MCF 10A (cell line): ENCODE measurements at regions not wholly inside any gene's neighbourhood (a gene's known extent, or its start where the extent isn't known, plus 50 kb on each side); places are given as distances from the start of the nearest gene placed in this dataset.
A peak's percentile ranks its signal among the peaks of the same experiment; 100 is the strongest.

Source experiments
- BruUV-seq: library from RNA; stranded (reverse); fragments of 400-500 nt; replicated peaks from 2 replicates; lab custom pipeline; 2021; lab: Mats Ljungman, UMichigan
- CTCF ChIA-PET: fragments of 300-600 bp; sonication (Branson Sonifier 250); formaldehyde crosslinking; extraction: SDS; loops from one replicate; lab custom pipeline; 2021; ENCODE audit warnings: antibody characterized with exemption, inconsistent platforms; lab: Yijun Ruan, JAX
- POLR2A ChIA-PET: fragments of 300-600, 350-650 bp; sonication (Branson Sonifier 250); formaldehyde crosslinking; extraction: SDS; loops from one replicate; lab custom pipeline; 2020; ENCODE audit warnings: antibody characterized with exemption, inconsistent platforms; lab: Yijun Ruan, JAX
- DNase-seq: peaks from one replicate; pipeline ENCODE4 v3.0.0-alpha.2; 2018; ENCODE audit not compliant: unreplicated experiment
- H3K27ac Mint-ChIP-seq: one replicate; pipeline ENCODE4 v1.8.0; 2022; ENCODE audit warnings: mild to moderate bottlenecking, low read depth, mixed read lengths; ENCODE audit not compliant: unreplicated experiment
- H3K27me3 Mint-ChIP-seq: one replicate; pipeline ENCODE4 v1.8.0; 2022; ENCODE audit warnings: mixed read lengths; ENCODE audit not compliant: insufficient read depth, unreplicated experiment
- H3K36me3 Mint-ChIP-seq: one replicate; pipeline ENCODE4 v1.8.0; 2022; ENCODE audit warnings: mild to moderate bottlenecking, moderate library complexity, mixed read lengths; ENCODE audit not compliant: insufficient read depth, unreplicated experiment
- H3K4me1 Mint-ChIP-seq: one replicate; pipeline ENCODE4 v1.8.0; 2022; ENCODE audit warnings: mixed read lengths; ENCODE audit not compliant: insufficient read depth, unreplicated experiment
- H3K4me3 Mint-ChIP-seq: one replicate; pipeline ENCODE4 v1.8.0; 2022; ENCODE audit warnings: mild to moderate bottlenecking, moderate library complexity, mixed read lengths; ENCODE audit not compliant: unreplicated experiment
- H3K9me3 Mint-ChIP-seq: one replicate; pipeline ENCODE4 v1.8.0; 2022; ENCODE audit warnings: mixed read lengths; ENCODE audit not compliant: unreplicated experiment
- CTCF ChIP-seq: fragments of 200-600 bp; IDR thresholded peaks from one replicate; pipeline ENCODE4 v1.8.0; 2022; ENCODE audit warnings: antibody characterized with exemption, mild to moderate bottlenecking; ENCODE audit not compliant: unreplicated experiment
- intact Hi-C: fragments of 100-400 bp; cut with micrococcal nuclease; formaldehyde crosslinking; loops from 2 replicates; pipeline ENCODE4 v1.14.1; 2022

DNA sequence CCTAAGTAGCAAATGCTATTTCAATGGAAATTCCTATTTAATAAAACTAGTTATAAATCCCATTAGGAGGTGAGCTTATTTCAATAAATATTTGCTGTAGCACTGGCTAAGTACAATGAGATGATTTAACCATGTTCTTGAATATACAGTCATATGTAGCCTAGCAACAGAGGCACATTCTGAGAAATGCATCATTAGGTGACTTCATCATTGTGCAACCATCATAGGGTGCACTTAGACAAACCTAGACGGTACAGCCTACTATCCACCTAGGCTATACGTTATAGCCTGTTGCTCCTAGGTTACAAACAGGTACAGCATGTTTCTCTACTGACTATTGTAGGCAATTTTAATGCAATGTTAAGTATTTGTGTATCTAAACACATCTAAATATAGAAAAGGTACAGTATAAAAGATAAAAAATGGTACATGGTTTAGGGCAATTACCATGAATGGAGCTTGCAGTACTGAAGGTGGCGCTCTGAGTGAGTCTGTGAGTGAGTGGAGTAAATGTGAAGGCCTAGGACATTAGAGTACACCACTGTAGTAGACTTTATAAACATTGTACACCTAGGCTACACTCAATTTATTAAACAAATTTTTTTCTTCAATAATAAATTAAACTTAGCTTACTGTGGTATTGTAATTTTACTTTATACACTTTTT is 350.1 kb downstream of the CASP12 start:
- no TSS peak for BruUV-seq
- peak; percentile 42 for DNase-seq
- Mint-ChIP-seq H3K36me3 (no peaks in the 10 kb centered on the region), H3K9me3 (no peaks in the 10 kb centered on the region), H3K4me1 (no peaks in the 10 kb centered on the region), H3K4me3 (no peak overlapping the region), H3K27ac (no peak overlapping the region), H3K27me3 (no peaks in the 10 kb centered on the region)
- intact Hi-C loops: no loop called here
- no peak for TF ChIP-seq CTCF
- CTCF ChIA-PET: interaction anchor here (0.7 to 0.8 kb wide), 2 partner anchors 14 to 406 kb away, joined by 3 read pairs; no protein-coding TSS in a partner anchor
- POLR2A ChIA-PET: no interaction called here

GRCh38 chr11:104546501-104546900 is 351.8 kb downstream of the CASP12 start:
- no peak overlapping the region for H3K4me3 Mint-ChIP-seq
- ChIA-PET CTCF (no interaction called here), POLR2A (no interaction called here)
- intact Hi-C loops: no loop called here
- no peaks in the 10 kb centered on the region for H3K27me3 Mint-ChIP-seq
- H3K36me3 Mint-ChIP-seq: no peaks in the 10 kb centered on the region
- no peak for DNase-seq
- no TSS peak for BruUV-seq
- no peaks in the 10 kb centered on the region for H3K9me3 Mint-ChIP-seq
- H3K4me1 Mint-ChIP-seq: no peaks in the 10 kb centered on the region
- no peak overlapping the region for H3K27ac Mint-ChIP-seq
- TF ChIP-seq CTCF: no peak

DNA sequence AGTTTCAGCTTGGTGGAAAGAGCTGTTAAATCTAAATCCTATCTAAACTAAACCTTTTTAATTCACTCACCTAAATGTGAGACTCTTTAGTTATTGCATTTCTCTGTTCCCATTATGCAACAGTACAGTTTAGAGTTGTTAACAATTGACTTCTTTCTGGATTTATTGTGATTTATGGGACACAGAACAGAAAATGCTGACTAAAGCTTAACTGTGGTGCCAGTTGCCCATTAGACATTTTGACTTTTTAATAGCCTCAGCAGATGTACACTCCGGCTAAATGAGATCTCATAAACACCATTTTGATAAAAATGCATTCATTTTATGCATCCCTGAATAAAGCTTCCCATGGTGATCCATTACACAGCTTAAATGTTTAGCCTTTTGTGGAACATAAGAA is 356.6 kb downstream of the CASP12 start:
- intact Hi-C loops: no loop called here
- Mint-ChIP-seq H3K4me1 (no peaks in the 10 kb centered on the region), H3K4me3 (no peak overlapping the region), H3K36me3 (no peaks in the 10 kb centered on the region), H3K9me3 (no peaks in the 10 kb centered on the region), H3K27ac (no peak overlapping the region), H3K27me3 (no peaks in the 10 kb centered on the region)
- ChIA-PET POLR2A (no interaction called here), CTCF (no interaction called here)
- no peak for DNase-seq
- no TSS peak for BruUV-seq
- no peak for TF ChIP-seq CTCF

DNA sequence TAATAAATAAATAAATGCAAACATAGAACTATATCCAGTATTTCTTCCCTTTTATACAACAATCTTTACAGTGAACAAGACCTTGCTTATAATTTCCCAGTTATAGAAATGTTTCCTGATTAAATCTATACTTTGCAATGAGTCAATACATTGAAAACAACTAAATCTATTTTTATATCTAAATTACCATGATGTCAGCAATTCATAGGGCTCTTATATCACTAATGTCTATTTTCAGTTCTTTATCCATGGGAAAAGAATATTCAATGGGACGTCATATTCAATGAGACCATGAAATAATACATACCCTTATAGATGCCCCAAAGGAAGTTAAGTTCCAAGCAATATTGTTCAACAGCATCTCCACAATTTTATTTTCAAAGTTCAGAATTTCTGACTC is 359.9 kb downstream of the CASP12 start:
- ChIA-PET CTCF (no interaction called here), POLR2A (no interaction called here)
- no TSS peak for BruUV-seq
- no peaks in the 10 kb centered on the region for H3K36me3 Mint-ChIP-seq
- no peak overlapping the region for H3K27ac Mint-ChIP-seq
- H3K4me1 Mint-ChIP-seq: peaks cover 7% of the 10 kb centered on the region
- no peaks in the 10 kb centered on the region for H3K27me3 Mint-ChIP-seq
- no peak for TF ChIP-seq CTCF
- H3K9me3 Mint-ChIP-seq: no peaks in the 10 kb centered on the region
- intact Hi-C loops: no loop called here
- H3K4me3 Mint-ChIP-seq: no peak overlapping the region
- no peak for DNase-seq
